ENCODE measurements at regions not wholly inside any gene's neighbourhood (a gene's known extent, or its start where the extent isn't known, plus 50 kb on each side); places are given as distances from the start of the nearest gene placed in this dataset.

DNA sequence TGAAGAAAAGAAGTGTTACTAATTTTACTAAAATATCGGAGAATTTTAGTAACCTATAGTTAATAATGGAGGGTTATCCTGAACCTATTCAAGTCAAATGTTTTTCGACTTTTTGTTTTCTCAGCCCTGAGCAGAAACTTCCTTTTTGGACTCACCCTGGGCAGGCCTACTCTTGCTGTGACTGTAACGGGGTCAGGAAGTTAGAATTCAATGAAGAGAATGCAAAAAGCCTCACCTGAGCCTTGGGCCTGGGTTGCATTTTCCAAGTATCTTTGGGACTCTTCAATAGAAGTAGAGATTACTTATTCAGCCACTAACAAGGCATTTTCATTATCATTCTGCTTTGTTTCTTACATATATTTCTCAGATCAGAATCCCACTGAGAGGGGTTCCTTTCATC, 405.3 kb downstream of the TLR4 start:
- no peaks in the 10 kb centered on the region for H3K9me3 ChIP-seq
- H3K27ac ChIP-seq: no peak overlapping the region
- TF ChIP-seq, protein P1, sequence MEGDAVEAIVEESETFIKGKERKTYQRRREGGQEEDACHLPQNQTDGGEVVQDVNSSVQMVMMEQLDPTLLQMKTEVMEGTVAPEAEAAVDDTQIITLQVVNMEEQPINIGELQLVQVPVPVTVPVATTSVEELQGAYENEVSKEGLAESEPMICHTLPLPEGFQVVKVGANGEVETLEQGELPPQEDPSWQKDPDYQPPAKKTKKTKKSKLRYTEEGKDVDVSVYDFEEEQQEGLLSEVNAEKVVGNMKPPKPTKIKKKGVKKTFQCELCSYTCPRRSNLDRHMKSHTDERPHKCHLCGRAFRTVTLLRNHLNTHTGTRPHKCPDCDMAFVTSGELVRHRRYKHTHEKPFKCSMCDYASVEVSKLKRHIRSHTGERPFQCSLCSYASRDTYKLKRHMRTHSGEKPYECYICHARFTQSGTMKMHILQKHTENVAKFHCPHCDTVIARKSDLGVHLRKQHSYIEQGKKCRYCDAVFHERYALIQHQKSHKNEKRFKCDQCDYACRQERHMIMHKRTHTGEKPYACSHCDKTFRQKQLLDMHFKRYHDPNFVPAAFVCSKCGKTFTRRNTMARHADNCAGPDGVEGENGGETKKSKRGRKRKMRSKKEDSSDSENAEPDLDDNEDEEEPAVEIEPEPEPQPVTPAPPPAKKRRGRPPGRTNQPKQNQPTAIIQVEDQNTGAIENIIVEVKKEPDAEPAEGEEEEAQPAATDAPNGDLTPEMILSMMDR (IDR thresholded peaks at IDR 0.05): no peak
- TF ChIP-seq EP300 (IDR thresholded peaks at IDR 0.05) (no peak), POLR2A (IDR thresholded peaks at IDR 0.05) (no peak), POLR2AphosphoS5 (IDR thresholded peaks at IDR 0.05) (no peak)
- no peaks in the 10 kb centered on the region for H3K4me1 ChIP-seq
- no peak for DNase-seq
- WGBS, 2 donors: 64 to 71% methylated on average over 3 of the region's 3 CpGs
- intact Hi-C loops (cut with DNase I): no loop called here
- H3K36me3 ChIP-seq: no peaks in the 10 kb centered on the region
- no peaks in the 10 kb centered on the region for H3K27me3 ChIP-seq
- no peak overlapping the region for H3K4me3 ChIP-seq

DNA sequence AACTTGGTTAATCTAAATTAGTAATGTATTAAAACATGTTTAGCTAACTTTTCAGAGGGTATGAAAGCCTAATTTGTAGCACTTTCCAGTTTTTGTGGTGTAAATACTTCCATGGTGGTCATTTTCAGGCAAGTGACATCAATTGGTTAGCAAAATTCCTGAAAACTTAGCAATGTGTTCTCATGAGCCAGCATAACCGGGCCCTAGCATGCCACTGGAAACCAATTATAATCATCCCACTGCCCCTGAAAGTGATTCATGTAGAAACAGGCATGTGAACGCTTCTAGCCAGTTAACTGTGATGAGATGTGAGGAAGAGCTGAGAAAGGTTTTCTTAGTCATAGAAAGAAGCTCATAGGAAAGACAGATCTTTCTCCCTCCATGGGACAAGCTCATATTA, 417.2 kb downstream of the TLR4 start:
- no peaks in the 10 kb centered on the region for H3K27me3 ChIP-seq
- TF ChIP-seq EP300 (IDR thresholded peaks at IDR 0.05) (no peak), POLR2AphosphoS5 (IDR thresholded peaks at IDR 0.05) (no peak), POLR2A (IDR thresholded peaks at IDR 0.05) (no peak)
- TF ChIP-seq, protein P1 (IDR thresholded peaks at IDR 0.05): no peak
- no peak overlapping the region for H3K4me3 ChIP-seq
- WGBS, 2 donors: 42 to 61% methylated on average over 2 of the region's 2 CpGs
- no peaks in the 10 kb centered on the region for H3K9me3 ChIP-seq
- H3K36me3 ChIP-seq: no peaks in the 10 kb centered on the region
- H3K4me1 ChIP-seq: no peaks in the 10 kb centered on the region
- intact Hi-C loops (cut with DNase I): no loop called here
- DNase-seq: no peak
- no peak overlapping the region for H3K27ac ChIP-seq

DNA sequence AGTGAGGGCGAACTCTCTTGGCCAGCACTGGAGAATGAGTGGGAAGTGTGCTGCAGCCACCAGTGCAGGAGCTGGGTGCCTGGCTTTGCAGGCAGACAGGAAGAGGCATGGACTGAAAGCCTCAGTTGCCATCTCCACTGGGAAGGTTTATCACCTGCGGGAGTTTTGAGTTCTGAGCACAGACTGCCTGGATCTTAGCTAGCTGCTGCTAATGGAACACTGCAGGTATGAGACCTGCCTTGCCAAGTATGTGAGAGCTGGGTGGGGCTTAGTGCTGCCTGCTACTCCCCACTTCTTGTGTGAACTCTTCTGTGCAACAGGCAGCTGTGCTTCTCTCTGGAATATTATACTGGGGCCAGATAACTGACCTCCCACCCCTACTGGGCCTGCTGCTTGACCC, 424.1 kb downstream of the TLR4 start:
- intact Hi-C loops (cut with DNase I): no loop called here
- no peaks in the 10 kb centered on the region for H3K27me3 ChIP-seq
- no peaks in the 10 kb centered on the region for H3K4me1 ChIP-seq
- TF ChIP-seq, protein P1 (IDR thresholded peaks at IDR 0.05): no peak
- no peak for TF ChIP-seq POLR2AphosphoS5 (IDR thresholded peaks at IDR 0.05)
- no peak for TF ChIP-seq EP300 (IDR thresholded peaks at IDR 0.05)
- TF ChIP-seq POLR2A (IDR thresholded peaks at IDR 0.05): no peak
- H3K4me3 ChIP-seq: no peak overlapping the region
- H3K9me3 ChIP-seq: no peaks in the 10 kb centered on the region
- H3K36me3 ChIP-seq: no peaks in the 10 kb centered on the region
- 83 to 92% methylated on average over 2 of the region's 2 CpGs for WGBS, 2 donors
- no peak overlapping the region for H3K27ac ChIP-seq
- no peak for DNase-seq

DNA sequence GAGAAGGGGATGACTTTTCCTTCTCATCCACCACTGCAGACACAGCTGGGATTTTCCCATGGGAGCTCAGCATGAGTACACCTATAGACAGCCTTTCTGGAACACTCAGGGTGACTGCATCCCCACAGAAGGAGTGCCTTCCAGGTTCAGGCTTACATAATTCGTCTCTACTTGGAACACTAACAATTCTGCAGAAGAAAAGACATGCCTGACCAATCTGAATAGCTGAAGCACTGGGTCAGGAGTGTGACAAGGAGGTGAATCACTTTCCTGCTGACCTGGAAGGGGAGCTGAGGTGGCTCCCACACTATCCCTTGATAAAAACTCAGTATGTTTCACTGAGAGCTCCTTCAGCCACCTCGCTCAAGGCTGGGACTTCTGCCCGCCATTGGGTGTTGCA, 425.3 kb downstream of the TLR4 start:
- intact Hi-C loops (cut with DNase I): no loop called here
- Histone ChIP-seq H3K27ac (no peak overlapping the region), H3K4me1 (no peaks in the 10 kb centered on the region), H3K36me3 (no peaks in the 10 kb centered on the region), H3K4me3 (no peak overlapping the region), H3K9me3 (no peaks in the 10 kb centered on the region), H3K27me3 (no peaks in the 10 kb centered on the region)
- WGBS, 2 donors: 72 to 73% methylated on average over 3 of the region's 3 CpGs
- TF ChIP-seq POLR2A (IDR thresholded peaks at IDR 0.05) (no peak), EP300 (IDR thresholded peaks at IDR 0.05) (no peak)
- TF ChIP-seq, protein P1 (IDR thresholded peaks at IDR 0.05): no peak
- DNase-seq: no peak

DNA sequence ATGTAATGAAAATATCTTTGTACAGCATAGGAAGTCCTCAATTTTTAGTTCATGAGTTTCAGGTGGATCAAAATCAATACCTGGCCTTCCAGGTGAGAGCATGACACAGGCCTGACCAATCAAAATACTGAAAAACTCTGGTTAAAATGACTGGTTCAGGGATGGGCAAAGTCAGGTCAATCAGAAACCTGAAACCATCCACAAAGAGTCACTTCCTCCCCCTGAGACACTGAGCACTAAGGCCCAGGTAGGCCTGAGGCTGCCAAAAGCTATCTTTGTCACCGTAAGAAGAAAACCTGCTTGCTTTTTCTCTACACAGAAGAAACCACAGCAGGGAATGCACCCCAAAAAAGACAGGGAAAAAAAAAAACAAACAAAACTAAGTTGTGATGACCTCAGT, 444.8 kb downstream of the TLR4 start:
- no peak for DNase-seq
- TF ChIP-seq, protein P1 (IDR thresholded peaks at IDR 0.05): no peak
- TF ChIP-seq POLR2A (IDR thresholded peaks at IDR 0.05) (no peak), EP300 (IDR thresholded peaks at IDR 0.05) (no peak), POLR2AphosphoS5 (IDR thresholded peaks at IDR 0.05) (no peak)
- no peak overlapping the region for H3K4me3 ChIP-seq
- H3K27ac ChIP-seq: no peak overlapping the region
- H3K36me3 ChIP-seq: no peaks in the 10 kb centered on the region
- H3K4me1 ChIP-seq: no peaks in the 10 kb centered on the region
- no peaks in the 10 kb centered on the region for H3K9me3 ChIP-seq
- 81 to 84% methylated on average over 1 of the region's 1 CpG for WGBS, 2 donors
- intact Hi-C loops (cut with DNase I): no loop called here
- no peaks in the 10 kb centered on the region for H3K27me3 ChIP-seq
